HG03095 (cell line): ENCODE measurements at regions not wholly inside any gene's neighbourhood (a gene's known extent, or its start where the extent isn't known, plus 50 kb on each side); places are given as distances from the start of the nearest gene placed in this dataset.
A peak's percentile ranks its signal among the peaks of the same experiment; 100 is the strongest.
"Not testable (repeated sequence)": the region's sequence is repeated elsewhere in the genome, so short reads cannot be mapped to it uniquely, and the experiment has no call there.

ENCODE experiments used
- ATAC-seq: cut with Tn5 transposase; IDR thresholded peaks from one replicate; pipeline ENCODE4 v1.9.1; 2021; ENCODE audit warnings: moderate library complexity; ENCODE audit not compliant: unreplicated experiment

DNA sequence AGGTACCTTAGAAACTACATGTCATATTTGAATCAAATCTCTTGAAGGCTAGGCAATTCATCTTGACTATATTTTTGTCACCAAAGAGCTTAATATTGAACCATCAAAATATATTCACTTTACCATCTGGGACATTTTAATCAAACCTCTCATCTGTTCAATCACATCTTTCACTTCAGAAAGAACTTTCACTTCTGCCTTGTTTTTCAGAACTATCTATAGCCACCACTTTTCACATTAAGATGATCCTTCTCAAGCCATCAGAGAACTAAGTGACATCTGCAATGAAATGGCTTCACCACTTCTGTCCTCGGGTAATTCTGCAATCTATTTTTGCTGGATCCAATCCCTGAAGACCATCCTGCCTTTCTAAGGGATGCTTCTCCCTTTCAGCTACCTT is 57.8 kb downstream of the OR2B2 start:
- ATAC-seq, result no peak

GRCh38 chr6:27851440-27851839 is 60.8 kb downstream of the OR2B2 start:
- no peak for ATAC-seq

- not testable (repeated sequence) for ATAC-seq
Measured at GRCh38 chr6:27849001-27849400, 63.2 kb downstream of the OR2B2 start.

DNA sequence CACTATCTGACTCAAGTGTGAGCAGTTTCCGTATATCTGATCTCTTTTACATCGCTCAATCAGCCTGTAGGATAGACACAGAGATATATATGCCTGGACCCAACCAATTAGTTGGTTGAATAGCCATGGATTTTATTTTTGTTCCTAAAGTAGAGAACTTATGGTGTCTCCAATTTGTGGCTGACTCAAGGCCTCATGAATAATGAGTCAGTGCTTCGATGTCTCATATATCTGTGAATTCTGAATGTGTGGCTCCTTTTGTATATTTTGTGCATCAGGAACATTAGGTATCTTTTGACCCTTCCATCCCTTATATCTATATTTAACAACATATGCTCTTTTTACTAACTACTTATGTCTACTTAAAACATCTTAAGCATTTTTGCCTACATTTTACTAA is 64.5 kb downstream of the OR2B2 start:
- no peak for ATAC-seq

DNA sequence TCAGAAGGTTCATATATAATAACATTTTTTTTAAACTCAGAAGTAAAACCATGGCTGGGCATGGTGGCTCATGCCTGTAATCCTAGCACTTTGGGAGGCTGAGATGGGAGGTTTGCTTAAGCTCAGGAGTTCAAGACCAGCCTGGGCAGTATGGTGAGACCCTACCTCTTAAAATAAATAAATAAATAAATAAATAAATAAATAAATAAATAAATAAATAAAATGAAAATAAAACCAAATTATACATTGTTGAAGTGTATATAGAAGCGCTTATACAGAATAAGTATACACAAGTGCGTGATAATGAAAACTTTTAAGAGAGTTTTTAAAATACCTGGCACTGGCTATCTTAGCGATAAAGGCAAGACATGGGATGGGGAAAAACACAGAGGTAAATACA is 71.6 kb downstream of the OR2B2 start:
- no peak for ATAC-seq

DNA sequence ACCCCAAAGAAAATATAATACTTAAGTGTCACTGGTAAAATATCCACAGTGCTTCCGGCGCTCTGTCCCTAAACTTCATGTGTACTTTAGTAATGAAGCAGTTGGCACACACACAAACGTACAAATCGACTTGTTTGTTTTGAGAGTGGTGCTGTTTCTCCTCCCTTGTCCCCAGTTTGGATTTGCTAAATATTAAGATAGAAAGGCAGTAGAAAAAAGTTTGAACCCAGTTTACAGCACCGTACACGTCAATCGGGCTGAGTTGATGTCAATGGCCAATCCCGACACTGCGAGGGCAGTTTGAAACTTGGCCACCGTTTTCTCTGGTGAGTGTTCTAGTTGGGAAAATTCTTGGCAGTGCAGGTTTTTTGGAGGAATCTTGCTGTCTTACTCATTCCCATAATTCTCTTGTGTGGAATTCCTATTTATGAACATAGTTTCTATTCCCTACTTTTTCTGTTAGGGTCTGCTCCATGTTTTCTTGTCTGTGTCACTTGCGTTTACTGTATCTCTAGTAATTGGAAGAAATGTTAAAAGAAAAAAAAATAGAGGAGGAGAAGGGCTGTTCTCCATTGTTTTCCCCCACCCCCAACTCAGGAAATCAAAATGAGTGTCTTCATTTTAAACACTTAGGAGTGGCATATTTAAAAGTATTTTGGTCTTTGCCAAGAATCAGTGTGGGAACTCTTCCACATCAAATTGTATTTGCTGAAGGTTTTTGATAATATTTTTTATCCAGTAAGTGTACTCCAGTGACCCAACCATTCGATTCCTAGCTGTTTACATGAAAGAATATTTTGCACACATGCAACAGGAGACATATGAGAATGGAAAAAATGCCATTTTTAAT is 72.3 kb downstream of the OR2B2 start:
- no peak for ATAC-seq

DNA sequence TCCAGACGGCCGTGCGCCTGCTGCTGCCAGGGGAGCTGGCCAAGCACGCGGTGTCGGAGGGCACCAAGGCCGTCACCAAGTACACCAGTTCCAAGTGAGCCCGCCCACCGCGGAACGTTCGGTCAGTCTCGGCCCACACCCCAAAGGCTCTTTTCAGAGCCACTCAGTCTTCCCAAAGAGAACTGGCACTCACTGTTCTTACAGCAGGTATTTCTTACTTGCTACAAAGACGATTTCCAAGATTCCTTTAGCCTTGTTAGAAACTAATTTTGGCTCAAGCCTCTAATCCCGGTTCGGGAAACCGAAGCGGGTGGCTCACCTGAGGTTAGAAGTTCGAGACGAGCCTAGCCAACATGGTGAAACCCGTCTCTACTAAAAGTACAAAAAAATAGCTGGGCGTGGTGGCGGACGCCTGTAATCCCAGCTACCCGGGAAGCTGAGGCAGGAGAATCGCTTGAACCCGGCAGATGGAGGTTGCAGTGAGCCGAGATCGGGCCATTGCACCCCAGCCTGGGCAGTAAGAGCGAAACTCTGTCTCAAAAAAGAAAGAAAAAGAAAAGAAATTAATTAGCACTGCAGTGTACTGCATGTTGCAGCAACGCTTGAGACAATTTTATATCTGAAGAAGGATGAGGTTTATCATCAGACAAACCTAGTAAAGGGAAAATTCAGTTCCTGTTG is 73.1 kb downstream of the OR2B2 start:
- no peak for ATAC-seq

DNA sequence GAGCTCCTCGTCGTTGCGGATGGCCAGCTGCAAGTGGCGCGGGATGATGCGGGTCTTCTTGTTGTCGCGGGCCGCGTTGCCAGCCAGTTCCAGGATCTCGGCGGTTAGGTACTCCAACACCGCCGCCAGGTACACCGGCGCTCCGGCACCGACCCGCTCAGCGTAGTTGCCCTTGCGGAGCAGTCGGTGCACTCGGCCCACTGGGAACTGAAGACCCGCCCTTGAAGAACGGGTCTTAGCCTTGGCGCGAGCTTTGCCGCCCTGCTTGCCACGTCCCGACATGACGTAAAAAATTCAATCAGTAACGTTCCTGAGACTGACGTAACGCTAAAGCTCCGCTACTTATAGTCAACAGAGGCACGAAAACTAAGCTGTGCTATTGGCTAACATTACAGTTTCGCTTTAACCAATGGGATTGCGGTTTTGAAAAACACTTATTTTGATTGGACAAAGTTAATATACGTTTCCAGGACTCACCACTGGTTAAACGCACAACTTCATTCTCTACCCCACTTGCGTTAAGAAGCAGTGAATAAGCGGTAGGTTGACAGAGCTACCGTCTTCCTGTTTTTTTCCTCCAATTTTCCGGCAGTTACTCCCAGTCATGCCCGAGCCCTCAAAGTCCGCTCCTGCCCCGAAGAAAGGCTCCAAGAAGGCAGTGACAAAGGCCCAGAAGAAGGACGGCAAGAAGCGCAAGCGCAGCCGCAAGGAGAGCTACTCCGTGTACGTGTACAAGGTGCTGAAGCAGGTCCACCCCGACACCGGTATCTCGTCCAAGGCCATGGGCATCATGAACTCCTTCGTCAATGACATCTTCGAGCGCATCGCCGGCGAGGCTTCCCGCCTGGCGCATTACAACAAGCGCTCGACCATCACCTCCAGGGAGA is 73.9 kb downstream of the OR2B2 start:
- peak; percentile 67 for ATAC-seq

DNA sequence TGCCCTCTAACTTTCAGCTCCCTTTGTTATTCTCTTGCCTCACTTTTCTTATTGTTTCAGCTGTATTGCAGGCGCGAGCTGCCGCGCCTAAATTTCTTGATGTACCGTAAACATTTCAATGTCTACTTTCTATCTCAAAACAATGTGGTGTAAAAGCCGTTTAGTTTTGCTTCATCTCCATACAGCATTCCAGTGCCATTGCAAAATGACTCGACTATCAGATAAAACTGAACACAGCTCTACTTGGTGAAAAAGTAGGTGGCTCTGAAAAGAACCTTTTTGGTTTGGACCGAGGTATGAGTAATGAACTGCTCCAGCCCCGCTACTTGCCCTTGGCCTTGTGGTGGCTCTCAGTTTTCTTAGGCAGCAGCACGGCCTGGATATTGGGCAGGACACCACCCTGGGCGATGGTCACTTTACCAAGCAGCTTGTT is 74.6 kb downstream of the OR2B2 start:
- peak; percentile 3 for ATAC-seq

GRCh38 chr6:27836783-27837624 is 75.2 kb downstream of the OR2B2 start:
- peak; percentile 38 for ATAC-seq

DNA sequence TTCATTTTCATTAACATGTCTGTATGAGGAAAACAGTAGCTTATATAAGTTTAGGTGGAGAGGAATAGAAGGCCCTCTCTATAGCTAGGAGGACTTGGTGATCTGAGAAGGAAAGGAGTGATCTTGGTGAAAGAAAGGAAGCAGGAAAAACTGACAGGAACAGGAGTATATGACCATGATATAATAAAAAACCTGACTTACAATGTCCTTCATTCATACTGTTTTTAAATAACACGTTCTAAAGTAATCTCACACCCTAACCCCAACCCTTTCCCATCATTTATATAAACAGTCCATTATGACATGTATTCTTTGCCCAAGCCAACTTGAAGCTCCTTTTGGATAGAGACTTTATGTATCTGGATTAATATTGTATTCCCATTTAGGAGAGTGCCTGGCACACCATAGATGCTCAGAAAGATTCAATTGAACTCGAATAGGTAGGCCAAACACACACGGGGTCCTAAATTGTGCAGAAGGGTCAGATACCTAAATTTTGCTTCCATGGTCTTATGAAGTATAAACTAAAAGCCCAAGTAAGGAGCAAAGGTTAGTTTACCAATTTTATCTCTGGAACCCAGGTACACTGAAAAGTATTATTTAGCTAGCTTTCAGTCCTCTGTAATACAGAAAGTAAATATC is 75.9 kb downstream of the OR2B2 start:
- ATAC-seq, result no peak

GRCh38 chr6:27834879-27835549 is 77.2 kb downstream of the OR2B2 start:
- no peak for ATAC-seq

GRCh38 chr6:27834384-27834783 is 77.8 kb downstream of the OR2B2 start:
- ATAC-seq, result no peak

GRCh38 chr6:27831434-27832081 is 80.6 kb downstream of the OR2B2 start:
- peak; percentile 83 for ATAC-seq

DNA sequence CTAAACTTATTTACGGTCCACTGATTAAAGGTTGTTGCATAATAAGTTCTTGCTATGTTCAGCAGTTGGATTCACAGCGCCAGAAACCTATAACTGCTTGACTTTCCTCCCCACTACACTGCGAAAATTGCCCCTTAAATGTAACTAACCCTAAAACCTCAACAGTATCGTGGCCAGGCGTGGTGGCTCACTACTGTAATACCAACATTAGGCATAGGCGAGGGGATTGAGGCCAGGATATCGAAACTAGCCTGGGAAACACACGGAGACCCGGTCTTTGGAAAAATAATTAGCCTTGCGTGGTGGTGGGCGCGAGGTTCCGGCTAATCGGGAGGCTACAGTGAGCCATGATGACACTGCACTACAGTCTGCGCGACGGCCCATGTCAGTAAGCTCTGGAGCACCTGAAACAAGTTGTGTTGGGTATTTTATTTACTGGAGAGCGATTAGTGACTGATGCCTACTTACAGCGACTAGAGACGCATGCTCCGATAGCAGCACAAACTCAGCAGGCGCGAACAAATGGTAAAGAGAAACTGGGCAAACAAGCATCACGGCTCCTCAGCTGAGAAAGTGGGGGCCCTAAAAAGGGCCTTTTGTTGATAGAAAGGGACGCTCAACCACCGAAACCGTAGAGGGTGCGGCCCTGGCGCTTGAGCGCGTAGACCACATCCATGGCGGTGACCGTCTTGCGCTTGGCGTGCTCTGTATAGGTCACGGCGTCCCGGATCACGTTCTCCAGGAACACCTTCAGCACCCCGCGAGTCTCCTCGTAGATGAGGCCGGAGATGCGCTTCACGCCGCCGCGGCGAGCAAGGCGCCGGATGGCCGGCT is 81.4 kb downstream of the OR2B2 start:
- ATAC-seq, result peak; percentile 49

DNA sequence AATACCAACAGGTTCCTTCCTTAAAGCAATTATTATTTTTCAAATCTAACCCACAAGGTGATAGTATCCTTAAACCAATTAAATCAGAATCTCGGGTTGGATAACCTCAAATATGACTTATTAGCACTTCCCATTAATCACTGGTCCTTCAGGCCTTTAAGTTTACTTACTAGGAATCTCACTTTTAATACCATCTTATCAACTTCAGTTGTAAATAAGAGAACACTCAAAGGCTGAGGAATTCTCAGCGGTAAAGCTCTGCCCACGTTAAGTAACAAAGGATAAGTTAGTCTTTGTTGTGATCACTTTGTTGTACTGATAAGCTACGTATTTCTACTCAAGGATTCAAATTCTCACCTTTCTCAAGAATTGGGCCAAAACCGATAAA is 82.0 kb downstream of the OR2B2 start:
- ATAC-seq, result no peak

GRCh38 chr6:27829453-27830211 is 82.6 kb downstream of the OR2B2 start:
- no peak for ATAC-seq
